Nephron progenitor cell (in vitro differentiated cells): ENCODE measurements at regions not wholly inside any gene's neighbourhood (a gene's known extent, or its start where the extent isn't known, plus 50 kb on each side); places are given as distances from the start of the nearest gene placed in this dataset.

Source experiments
- DNase-seq: peaks from one replicate; pipeline ENCODE4 v3.0.0; 2021
- H3K27ac Mint-ChIP-seq: 2 replicates; pipeline ENCODE4 v1.8.0; 2021; ENCODE audit warnings: mild to moderate bottlenecking, moderate library complexity, mixed read lengths
- H3K27me3 Mint-ChIP-seq: 2 replicates; pipeline ENCODE4 v1.8.0; 2021; ENCODE audit warnings: mild to moderate bottlenecking, low read depth, mixed read lengths; ENCODE audit not compliant: poor library complexity
- H3K36me3 Mint-ChIP-seq: 2 replicates; pipeline ENCODE4 v1.8.0; 2021; ENCODE audit warnings: low read depth, mixed read lengths
- H3K4me1 Mint-ChIP-seq: 2 replicates; pipeline ENCODE4 v1.8.0; 2021; ENCODE audit warnings: mixed read lengths
- H3K4me3 Mint-ChIP-seq: 2 replicates; pipeline ENCODE4 v1.8.0; 2021; ENCODE audit warnings: mild to moderate bottlenecking, moderate library complexity, mixed read lengths
- H3K9me3 Mint-ChIP-seq: 2 replicates; pipeline ENCODE4 v1.8.0; 2021; ENCODE audit warnings: mild to moderate bottlenecking, moderate library complexity, mixed read lengths
- CTCF ChIP-seq: fragments of 200-600 bp; sonication (generic); IDR thresholded peaks from 2 replicates; pipeline ENCODE4 v1.5.0; 2021; ENCODE audit warnings: antibody characterized with exemption

DNA sequence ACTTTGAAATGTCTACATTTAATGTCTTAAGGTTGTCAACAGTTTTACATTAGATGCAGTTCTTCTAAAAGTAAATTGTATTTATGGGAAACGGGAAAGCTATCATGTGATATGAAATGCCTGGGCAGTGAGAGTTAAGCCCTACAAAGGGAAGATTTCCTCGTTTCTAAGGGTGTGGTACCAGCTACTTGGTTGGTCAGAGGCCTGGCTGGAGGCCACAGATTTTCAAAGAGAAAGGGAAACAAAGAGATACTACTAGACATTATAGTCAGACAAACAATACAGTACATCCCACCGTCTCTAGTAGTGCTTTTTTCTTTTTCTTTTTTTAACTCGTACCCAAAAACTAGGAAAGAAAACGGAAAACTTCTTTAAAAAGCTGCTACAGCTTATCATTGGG, 467.8 kb downstream of the PCDH7 start:
- Mint-ChIP-seq H3K4me3 (no peak overlapping the region), H3K27me3 (no peaks in the 10 kb centered on the region), H3K36me3 (no peaks in the 10 kb centered on the region), H3K4me1 (no peaks in the 10 kb centered on the region), H3K9me3 (peaks cover 22% of the 10 kb centered on the region), H3K27ac (no peak overlapping the region)
- TF ChIP-seq CTCF = no peak
- no peak for DNase-seq

DNA sequence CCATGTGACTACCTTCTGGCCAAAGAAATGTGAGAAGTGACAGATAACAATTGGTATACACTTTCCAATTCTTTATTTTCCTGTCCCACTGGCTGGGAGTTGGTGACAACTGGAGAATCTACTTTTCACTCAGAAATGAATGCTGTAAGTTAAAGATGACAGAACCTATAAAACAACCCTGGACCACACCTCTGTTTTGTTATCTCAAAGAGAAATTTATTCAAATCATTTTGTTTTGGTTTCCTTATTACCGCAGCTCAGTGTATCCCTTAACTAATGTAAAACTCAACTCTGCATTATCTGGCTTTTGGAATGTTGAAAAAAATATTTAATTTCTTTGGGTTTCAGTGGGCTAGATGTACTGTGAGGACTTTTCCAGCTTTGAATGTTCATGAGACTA, 469.8 kb downstream of the PCDH7 start:
- Mint-ChIP-seq H3K36me3 (no peaks in the 10 kb centered on the region), H3K4me1 (no peaks in the 10 kb centered on the region), H3K4me3 (no peak overlapping the region), H3K9me3 (peaks cover 7% of the 10 kb centered on the region), H3K27me3 (no peaks in the 10 kb centered on the region), H3K27ac (no peak overlapping the region)
- no peak for DNase-seq
- no peak for TF ChIP-seq CTCF

GRCh38 chr4:31190671-31191070, 470.5 kb downstream of the PCDH7 start:
- Mint-ChIP-seq H3K27ac (no peak overlapping the region), H3K4me1 (no peaks in the 10 kb centered on the region), H3K9me3 (peaks cover 2% of the 10 kb centered on the region), H3K4me3 (no peak overlapping the region), H3K27me3 (no peaks in the 10 kb centered on the region), H3K36me3 (no peaks in the 10 kb centered on the region)
- DNase-seq = no peak
- TF ChIP-seq CTCF = no peak

GRCh38 chr4:31192341-31192740, 472.2 kb downstream of the PCDH7 start:
- Mint-ChIP-seq H3K4me3 (no peak overlapping the region), H3K27me3 (no peaks in the 10 kb centered on the region), H3K36me3 (no peaks in the 10 kb centered on the region), H3K27ac (no peak overlapping the region), H3K4me1 (no peaks in the 10 kb centered on the region), H3K9me3 (no peaks in the 10 kb centered on the region)
- no peak for TF ChIP-seq CTCF
- DNase-seq = no peak

DNA sequence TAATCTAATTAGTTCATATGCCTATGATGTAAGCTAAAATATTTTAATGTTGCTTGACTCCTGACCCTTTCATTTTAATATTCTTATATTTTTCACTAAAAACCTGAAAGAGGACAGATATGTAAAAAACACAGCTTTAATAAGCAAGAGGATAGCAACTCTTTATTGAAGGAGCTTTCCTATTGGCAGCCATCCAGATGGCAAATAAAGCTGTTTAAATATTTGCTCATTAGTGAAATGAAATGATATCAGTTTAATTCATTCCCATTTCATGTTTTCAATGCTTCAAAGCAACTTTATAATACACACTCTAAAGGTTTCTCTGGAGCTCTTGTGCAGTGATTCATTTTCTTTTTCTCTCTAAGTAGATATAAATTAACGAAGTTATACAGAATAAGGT, 473.4 kb downstream of the PCDH7 start:
- peaks cover 10% of the 10 kb centered on the region for H3K9me3 Mint-ChIP-seq
- no peaks in the 10 kb centered on the region for H3K27me3 Mint-ChIP-seq
- no peak overlapping the region for H3K4me3 Mint-ChIP-seq
- no peak for TF ChIP-seq CTCF
- no peak overlapping the region for H3K27ac Mint-ChIP-seq
- H3K4me1 Mint-ChIP-seq = no peaks in the 10 kb centered on the region
- DNase-seq = no peak
- no peaks in the 10 kb centered on the region for H3K36me3 Mint-ChIP-seq

DNA sequence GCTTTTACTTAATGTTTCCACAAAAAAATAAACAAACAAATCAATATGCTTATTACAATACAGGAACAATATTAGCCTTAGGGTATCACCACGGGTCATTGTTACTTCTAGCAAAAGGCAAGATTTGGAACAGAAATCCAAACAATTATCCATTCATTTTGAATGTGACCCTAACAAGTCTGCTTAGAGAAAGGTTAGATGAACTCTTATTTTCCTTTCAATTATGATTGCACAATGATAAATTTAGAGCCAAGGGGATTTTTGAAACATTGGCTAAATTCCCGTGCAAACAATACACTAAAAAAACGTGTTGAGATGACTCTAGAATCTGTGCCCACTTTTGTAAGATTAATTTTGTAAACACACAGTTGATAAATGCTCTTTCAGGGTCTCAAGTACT, 474.7 kb downstream of the PCDH7 start:
- H3K4me1 Mint-ChIP-seq = no peaks in the 10 kb centered on the region
- no peak overlapping the region for H3K4me3 Mint-ChIP-seq
- H3K27ac Mint-ChIP-seq = no peak overlapping the region
- H3K9me3 Mint-ChIP-seq = peaks cover 22% of the 10 kb centered on the region
- H3K27me3 Mint-ChIP-seq = no peaks in the 10 kb centered on the region
- H3K36me3 Mint-ChIP-seq = peaks cover under 1% of the 10 kb centered on the region
- no peak for DNase-seq
- TF ChIP-seq CTCF = no peak
